ENCODE measurements at regions not wholly inside any gene's neighbourhood (a gene's known extent, or its start where the extent isn't known, plus 50 kb on each side); places are given as distances from the start of the nearest gene placed in this dataset.

- no peak for DNase-seq (ENCODE audit: low read depth)
Measured at GRCh38 chr11:109799604-109800003, 293.6 kb upstream of the ZC3H12C start.

GRCh38 chr11:109804911-109805310 lies 288.3 kb upstream of the ZC3H12C start:
- DNase-seq (ENCODE audit: low read depth): no peak

GRCh38 chr11:109806205-109806604 lies 287.0 kb upstream of the ZC3H12C start:
- no peak for DNase-seq (ENCODE audit: low read depth)

- DNase-seq (ENCODE audit: low read depth): no peak
Measured at GRCh38 chr11:109808569-109808968, 284.6 kb upstream of the ZC3H12C start.

DNA sequence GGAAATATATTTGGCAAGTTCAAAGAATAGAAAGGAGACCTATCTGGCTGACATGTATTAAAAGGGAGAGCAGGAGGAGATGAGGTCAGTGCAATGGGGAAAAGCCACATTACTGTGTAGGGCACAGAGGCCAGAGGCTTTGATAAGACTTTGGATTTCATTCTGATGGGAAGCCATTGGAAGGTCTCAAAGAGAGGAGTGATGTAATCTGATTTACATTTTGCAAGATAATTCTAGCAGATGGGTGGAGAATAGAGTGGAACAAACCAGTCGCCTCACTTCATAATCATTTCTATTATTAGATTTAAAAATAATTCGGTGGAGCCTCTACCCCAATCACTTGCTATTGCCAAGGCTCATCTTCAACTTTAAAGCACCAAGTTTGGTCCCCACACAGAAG lies 278.4 kb upstream of the ZC3H12C start:
- DNase-seq (ENCODE audit: low read depth): no peak

DNA sequence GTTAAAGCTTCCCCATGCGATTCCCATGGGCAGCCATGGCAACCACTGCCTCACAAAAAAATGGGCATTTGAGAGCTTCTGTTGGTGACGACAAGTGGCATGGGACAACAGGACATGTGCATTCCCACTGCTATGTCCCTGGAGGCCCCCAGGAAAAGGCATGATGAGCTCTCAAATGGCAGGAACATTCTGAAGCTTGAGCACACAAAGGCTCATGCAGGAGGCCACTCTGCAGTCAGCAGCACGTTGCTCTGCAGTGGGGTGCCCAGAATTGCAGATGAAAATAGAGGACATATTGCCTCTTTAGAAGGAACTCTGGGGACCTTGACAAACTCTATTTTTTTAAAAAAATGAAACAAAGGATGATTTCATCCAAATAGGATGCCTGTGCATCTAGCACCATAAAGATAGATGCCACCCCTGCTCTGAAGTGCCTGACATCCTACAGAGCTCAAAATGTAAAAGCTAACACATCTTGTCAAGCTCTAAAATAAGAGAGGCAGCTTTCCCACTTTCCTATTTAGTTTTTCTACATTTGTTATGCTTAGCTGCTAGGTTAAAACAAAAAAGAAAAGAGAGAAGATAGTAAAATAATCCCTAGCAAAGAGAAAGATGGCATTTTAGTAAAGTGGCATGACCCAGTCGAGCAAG lies 277.6 kb upstream of the ZC3H12C start:
- DNase-seq (ENCODE audit: low read depth): no peak

- no peak for DNase-seq (ENCODE audit: low read depth)
Measured at GRCh38 chr11:109818290-109818689, 274.9 kb upstream of the ZC3H12C start.

- DNase-seq (ENCODE audit: low read depth): no peak
Measured at GRCh38 chr11:109819410-109819809, 273.8 kb upstream of the ZC3H12C start.

- DNase-seq (ENCODE audit: low read depth): no peak
Measured at GRCh38 chr11:109821511-109821910, 271.7 kb upstream of the ZC3H12C start.

DNA sequence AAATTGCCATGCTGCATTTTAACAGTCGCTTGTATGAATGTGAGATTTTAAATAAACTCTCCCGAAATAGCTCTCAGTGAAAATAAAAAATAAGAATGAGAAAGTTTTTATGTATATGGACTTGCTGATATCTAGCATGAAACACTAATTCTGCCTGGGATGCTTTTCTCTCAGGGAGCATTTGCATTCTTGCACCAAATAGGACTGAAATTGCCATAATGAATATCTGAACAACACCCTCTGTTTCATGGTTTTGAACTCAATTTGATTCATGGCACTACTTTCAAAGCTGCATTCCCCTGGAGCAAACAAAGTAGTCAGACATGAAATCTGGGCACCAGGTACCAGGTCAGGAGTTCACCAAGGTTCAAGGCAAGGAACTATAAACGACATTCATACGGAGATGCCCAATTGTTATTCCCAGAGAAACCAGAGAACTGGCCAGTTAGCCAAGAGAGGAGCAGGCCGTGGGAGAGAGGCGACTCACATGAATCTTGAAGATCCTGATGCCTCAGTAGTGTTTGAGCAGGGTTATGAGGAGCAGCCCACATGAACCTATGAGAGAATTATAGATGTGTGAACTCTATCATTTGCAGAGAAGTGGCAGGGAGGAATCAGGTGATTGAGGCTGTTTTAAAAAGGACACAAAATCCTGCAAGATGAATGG lies 270.6 kb upstream of the ZC3H12C start:
- DNase-seq (ENCODE audit: low read depth): no peak

DNA sequence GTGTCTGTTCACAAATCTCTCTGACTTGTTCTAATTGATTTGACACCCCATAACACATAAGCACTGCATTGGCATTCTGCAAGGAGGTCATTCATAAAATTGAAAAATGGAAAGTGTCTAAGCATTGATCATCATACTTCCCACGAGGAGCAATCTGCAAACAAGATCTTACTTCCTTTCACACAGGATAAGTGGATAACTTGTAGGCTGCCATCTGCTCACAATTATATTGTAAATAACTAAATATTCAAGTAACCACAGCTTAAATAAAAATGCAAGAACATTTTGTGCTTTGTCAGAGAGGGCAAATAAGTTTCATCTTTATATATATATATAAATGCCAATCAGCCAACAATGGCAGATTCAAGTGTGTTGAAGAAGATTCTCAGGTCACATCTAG lies 264.8 kb upstream of the ZC3H12C start:
- no peak for DNase-seq (ENCODE audit: low read depth)

DNA sequence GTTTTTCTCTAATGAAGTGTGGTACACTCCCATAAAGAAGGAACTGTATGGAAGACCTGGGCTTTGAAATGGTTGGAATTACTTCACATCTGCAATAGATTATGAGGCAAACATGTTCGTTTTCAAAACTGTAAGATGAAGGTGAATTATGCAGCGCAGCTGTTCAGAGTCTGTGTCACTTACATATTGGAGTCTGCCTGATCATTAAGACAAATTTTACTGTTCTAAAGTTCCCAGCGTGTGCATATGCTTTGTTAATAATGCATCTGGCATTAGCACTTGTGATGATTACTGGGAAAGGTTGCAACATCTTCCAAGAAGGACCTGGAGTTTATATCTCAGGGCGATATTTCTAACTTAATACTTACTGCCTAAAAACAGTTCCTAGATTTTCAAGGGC lies 255.2 kb upstream of the ZC3H12C start:
- DNase-seq (ENCODE audit: low read depth): no peak

DNA sequence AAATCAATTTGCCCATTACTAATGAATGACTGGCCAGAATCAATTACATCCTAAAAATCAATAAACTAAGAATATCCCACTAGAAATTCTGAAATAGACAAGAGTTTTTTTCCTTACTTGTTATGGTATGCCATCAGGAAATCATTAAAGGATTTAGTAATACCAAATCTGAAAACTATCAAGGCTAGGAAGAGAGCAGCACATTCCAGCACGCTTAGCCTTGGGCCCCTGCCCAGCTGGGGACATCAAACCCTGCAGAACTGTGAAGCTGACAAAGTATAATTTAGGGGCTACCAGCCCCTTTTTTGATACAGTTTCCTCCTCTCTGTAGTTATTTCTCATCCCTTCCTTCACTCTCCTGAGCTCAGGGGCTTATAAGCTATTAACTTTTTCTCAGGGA lies 247.8 kb upstream of the ZC3H12C start:
- DNase-seq (ENCODE audit: low read depth): no peak

DNA sequence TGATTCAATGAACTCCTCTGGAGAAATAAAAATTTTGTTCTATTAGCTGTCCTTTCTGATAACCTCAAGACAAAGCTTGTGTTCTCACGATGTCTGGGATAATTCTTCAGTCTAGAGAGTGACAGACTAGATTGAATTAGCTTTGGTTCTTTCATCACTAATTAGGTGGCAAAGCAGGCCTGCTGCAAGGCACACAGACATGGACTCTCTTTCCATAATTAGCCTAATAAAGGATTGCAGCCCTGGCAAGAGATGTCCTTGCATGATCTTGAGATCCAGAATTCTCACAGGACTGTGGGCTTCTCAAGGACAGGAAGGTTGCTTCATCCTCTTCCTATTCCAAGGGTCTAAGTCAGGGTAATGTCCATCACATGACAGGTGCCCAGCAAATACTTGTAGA lies 245.6 kb upstream of the ZC3H12C start:
- DNase-seq (ENCODE audit: low read depth): no peak

GRCh38 chr11:109849051-109849450 lies 244.1 kb upstream of the ZC3H12C start:
- DNase-seq (ENCODE audit: low read depth): no peak

DNA sequence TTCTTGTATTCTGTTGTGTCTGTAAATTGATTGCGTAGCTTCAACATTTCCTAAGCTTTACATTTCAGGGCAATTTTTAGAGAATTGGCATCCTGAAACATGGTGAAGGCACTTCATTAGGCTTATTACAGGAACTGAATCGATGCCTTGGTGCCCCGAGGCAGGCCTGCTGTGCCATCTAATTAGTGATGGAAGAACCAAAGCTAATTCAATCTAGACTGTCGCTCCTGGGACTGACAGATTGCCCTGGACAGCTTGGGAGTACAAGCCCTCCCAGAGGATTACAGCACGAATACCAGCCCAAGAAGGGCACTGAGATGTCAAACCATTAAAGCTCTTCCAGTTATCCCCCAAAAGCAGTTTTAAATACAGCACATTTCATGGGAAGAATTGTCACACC lies 243.2 kb upstream of the ZC3H12C start:
- DNase-seq (ENCODE audit: low read depth): no peak

- no peak for DNase-seq (ENCODE audit: low read depth)
Measured at GRCh38 chr11:109851780-109852390, 241.3 kb upstream of the ZC3H12C start.

GRCh38 chr11:109853156-109853776 lies 239.9 kb upstream of the ZC3H12C start:
- DNase-seq (ENCODE audit: low read depth): no peak

DNA sequence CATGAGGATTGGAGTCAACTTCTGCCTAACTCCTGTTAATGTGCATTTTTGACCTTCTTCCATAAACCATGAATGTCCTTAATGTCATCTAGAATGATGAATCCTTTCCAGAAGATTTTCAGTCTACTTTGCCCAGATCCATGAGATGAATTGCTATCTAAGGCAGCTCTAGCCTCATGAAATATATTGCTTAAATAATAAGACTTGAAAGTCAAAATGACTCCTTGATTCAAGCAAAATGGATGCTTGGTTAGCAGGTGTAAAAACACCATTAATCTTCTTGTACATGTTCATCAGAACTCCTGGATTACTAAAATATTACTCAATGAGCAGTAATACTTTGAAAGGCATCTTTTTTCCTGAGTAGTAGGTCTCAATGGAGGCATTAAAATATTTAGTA lies 238.5 kb upstream of the ZC3H12C start:
- no peak for DNase-seq (ENCODE audit: low read depth)

- no peak for DNase-seq (ENCODE audit: low read depth)
Measured at GRCh38 chr11:109856928-109857327, 236.3 kb upstream of the ZC3H12C start.

DNA sequence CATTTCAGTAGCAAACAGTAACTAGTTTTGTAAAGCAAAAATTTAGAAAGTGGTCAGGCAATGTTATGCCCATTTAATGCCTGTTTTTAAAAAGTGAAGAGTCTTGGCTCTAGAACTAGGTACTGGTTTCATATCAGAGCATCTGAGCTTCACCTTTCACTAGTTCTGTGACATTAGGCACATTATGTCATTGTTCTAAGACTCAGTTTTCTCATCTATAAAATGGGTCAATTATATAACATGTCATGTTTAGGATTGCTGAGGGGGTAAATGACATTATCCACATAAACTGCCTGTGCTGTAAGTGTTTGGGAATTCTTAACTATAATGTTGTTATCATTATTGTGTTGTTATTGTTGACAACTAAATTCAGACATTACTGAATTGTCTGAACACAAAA lies 235.6 kb upstream of the ZC3H12C start:
- DNase-seq (ENCODE audit: low read depth): no peak

DNA sequence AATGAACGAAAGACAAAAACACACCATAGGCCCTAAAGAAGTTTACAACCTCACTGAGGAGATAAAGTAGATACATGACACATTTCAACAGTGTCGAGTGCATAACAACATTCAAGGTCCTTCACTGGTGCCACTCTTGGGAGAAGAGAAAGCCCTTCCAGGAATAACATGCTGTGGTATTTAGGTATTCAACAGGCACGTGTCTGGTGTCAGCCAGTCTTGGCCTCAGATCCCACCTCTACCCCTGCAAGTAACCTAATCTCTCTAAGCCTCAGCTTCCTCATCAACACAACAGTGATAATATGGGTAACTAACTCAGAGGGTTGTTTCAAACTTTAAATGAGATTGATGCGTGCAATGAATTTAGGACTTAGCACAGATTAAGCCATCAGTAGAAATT lies 235.0 kb upstream of the ZC3H12C start:
- DNase-seq (ENCODE audit: low read depth): no peak
